ENCODE measurements at regions not wholly inside any gene's neighbourhood (a gene's known extent, or its start where the extent isn't known, plus 50 kb on each side); places are given as distances from the start of the nearest gene placed in this dataset.
A peak's percentile ranks its signal among the peaks of the same experiment; 100 is the strongest.
"Not testable (repeated sequence)": the region's sequence is repeated elsewhere in the genome, so short reads cannot be mapped to it uniquely, and the experiment has no call there.

DNA sequence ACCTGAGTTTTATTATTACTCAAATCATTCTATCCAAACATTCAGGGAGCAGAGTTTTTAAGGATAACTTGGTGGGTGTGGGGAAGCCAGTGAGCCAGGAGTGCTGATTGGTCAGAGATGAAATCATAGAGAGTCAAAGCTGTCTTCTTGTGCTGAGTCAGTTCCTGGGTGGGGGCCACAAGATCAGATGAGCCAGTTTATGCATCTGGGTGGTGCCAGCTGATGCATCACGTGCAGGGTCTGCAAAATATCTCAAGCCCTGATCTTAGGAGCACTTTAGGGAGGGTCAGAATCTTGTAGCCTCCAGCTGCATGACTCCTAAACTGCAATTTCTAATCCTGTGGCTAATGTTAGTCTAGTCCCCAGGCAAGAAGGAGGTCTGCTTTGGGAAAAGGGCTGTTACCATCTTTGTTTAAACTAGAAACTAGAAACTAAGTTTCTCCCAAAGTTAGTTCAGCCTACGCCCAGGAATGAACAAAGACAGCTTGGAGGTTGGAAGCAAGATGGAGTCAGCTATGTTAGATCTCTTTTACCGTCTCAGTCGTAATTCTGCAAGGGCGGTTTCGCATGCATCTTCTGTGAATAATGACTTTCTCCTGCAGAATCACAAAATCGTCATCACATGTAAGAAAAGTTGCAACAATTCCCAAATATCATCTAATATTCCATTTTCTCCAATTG lies 97.5 kb downstream of the ZNF664 start:
- Mint-ChIP-seq H3K27ac (ENCODE audit: unreplicated experiment) (peak overlapping the region; percentile 17), H3K4me1 (ENCODE audit: unreplicated experiment) (peaks cover 15% of the 10 kb centered on the region)
- DNase-seq (ENCODE audit: extremely low spot score, unreplicated experiment); H3K4me3 Mint-ChIP-seq (ENCODE audit: unreplicated experiment); H3K36me3 Mint-ChIP-seq (ENCODE audit: unreplicated experiment); H3K9me3 Mint-ChIP-seq (ENCODE audit: unreplicated experiment); H3K27me3 Mint-ChIP-seq (ENCODE audit: unreplicated experiment): not testable (repeated sequence)

DNA sequence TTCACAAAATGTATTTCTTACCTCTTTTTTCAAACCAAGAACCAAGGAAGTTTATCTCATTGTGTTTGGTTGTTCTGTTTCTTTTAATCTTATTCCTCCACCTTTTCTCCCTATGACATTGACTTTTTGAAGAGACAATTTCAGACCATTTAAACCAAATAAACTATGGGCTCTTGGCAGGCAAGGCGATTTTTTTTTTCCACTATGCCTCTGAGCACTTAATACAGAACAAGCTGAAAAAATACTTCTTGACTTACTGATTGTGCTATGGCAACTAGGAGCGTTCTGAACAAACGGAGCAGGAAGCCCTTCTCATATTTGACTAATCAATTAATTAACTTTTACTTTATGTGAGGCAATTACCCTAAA lies 98.0 kb downstream of the ZNF664 start:
- Mint-ChIP-seq H3K9me3 (ENCODE audit: unreplicated experiment) (peaks cover 3% of the 10 kb centered on the region), H3K27ac (ENCODE audit: unreplicated experiment) (peak overlapping the region; percentile 17), H3K36me3 (ENCODE audit: unreplicated experiment) (peaks cover 1% of the 10 kb centered on the region), H3K27me3 (ENCODE audit: unreplicated experiment) (no peaks in the 10 kb centered on the region), H3K4me3 (ENCODE audit: unreplicated experiment) (no peak overlapping the region), H3K4me1 (ENCODE audit: unreplicated experiment) (peaks cover 15% of the 10 kb centered on the region)
- DNase-seq (ENCODE audit: extremely low spot score, unreplicated experiment) = no peak
- TF ChIP-seq, protein P1, sequence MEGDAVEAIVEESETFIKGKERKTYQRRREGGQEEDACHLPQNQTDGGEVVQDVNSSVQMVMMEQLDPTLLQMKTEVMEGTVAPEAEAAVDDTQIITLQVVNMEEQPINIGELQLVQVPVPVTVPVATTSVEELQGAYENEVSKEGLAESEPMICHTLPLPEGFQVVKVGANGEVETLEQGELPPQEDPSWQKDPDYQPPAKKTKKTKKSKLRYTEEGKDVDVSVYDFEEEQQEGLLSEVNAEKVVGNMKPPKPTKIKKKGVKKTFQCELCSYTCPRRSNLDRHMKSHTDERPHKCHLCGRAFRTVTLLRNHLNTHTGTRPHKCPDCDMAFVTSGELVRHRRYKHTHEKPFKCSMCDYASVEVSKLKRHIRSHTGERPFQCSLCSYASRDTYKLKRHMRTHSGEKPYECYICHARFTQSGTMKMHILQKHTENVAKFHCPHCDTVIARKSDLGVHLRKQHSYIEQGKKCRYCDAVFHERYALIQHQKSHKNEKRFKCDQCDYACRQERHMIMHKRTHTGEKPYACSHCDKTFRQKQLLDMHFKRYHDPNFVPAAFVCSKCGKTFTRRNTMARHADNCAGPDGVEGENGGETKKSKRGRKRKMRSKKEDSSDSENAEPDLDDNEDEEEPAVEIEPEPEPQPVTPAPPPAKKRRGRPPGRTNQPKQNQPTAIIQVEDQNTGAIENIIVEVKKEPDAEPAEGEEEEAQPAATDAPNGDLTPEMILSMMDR (IDR thresholded peaks at IDR 0.05) = no peak

DNA sequence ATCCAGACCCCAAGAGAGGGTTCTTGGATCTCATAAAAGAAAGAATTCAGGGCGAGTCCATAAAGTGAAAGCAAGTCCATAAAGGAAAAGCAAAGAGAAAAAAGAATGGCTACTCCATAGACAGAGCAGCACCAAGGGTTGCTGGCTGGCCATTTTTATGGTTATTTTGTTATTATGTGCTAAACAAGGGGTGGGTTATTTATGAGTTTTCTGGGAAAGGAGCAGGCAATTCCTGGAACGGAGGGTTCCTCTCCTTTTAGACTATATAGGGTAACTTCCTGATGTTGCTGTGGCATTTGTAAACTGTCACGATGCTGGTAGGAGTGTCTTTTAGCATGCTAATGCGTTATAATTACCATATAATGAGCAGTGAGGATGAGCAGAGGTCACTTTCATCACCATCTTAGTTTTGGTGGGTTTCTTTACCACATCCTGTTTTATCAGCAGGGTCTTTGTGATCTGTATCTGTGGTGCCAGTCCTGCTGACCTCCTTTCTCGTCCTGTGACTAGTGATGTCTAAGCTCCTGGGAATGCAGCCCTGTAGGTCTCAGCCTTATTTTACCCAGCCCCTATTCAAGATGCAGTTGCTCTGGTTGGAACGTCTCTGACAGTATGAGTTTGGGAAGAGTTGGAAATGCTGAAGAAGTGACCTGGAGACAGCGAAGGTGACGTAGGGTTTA lies 100.5 kb downstream of the ZNF664 start:
- Mint-ChIP-seq H3K27me3 (ENCODE audit: unreplicated experiment) (no peaks in the 10 kb centered on the region), H3K36me3 (ENCODE audit: unreplicated experiment) (no peaks in the 10 kb centered on the region), H3K4me1 (ENCODE audit: unreplicated experiment) (peaks cover 15% of the 10 kb centered on the region), H3K27ac (ENCODE audit: unreplicated experiment) (no peak overlapping the region), H3K4me3 (ENCODE audit: unreplicated experiment) (no peak overlapping the region), H3K9me3 (ENCODE audit: unreplicated experiment) (peaks cover 3% of the 10 kb centered on the region)
- DNase-seq (ENCODE audit: extremely low spot score, unreplicated experiment) = no peak
- TF ChIP-seq, protein P1 (IDR thresholded peaks at IDR 0.05) = no peak

DNA sequence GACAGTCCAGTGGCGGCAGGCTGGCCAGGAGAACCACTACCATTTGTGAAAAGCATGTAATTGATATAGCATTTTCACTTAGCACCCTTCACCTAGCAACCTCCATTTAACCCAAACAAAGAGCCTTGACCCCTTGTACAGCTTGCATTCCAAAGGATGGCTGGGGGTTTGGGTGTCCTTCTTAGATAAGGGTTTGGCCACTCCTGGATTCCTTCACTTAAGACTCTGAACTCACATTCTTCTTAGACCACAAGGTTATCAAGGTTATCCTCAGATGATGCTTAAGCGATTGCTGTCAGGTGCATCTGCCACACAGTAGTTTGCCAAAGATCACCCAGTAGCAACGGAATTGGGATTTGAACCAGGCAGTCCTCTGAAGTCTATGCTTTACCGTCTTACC lies 102.8 kb downstream of the ZNF664 start:
- H3K36me3 Mint-ChIP-seq (ENCODE audit: unreplicated experiment) = no peaks in the 10 kb centered on the region
- no peak overlapping the region for H3K27ac Mint-ChIP-seq (ENCODE audit: unreplicated experiment)
- TF ChIP-seq, protein P1 (IDR thresholded peaks at IDR 0.05) = no peak
- no peak overlapping the region for H3K4me3 Mint-ChIP-seq (ENCODE audit: unreplicated experiment)
- H3K4me1 Mint-ChIP-seq (ENCODE audit: unreplicated experiment) = peaks cover 6% of the 10 kb centered on the region
- no peaks in the 10 kb centered on the region for H3K27me3 Mint-ChIP-seq (ENCODE audit: unreplicated experiment)
- H3K9me3 Mint-ChIP-seq (ENCODE audit: unreplicated experiment) = no peaks in the 10 kb centered on the region
- no peak for DNase-seq (ENCODE audit: extremely low spot score, unreplicated experiment)

DNA sequence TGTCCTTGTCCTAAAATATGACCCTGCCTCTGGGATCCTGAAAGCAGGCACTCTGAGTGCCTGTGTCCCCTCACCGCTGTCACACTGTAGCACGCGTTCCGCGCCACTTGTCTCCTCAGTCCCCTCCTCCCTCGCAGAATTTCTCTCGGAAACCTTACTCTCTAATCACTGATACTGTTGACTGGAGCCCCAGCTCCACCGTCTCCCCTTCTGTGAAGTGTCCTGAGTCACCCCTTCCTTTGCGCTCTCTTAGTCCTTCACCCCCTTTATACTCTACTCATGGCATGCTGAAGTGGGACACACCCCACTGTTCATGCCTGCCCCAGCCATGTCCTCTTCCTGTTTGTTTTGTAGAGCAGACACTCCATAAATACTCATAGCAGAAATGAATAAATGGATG lies 104.7 kb downstream of the ZNF664 start:
- Mint-ChIP-seq H3K27ac (ENCODE audit: unreplicated experiment) (no peak overlapping the region), H3K9me3 (ENCODE audit: unreplicated experiment) (no peaks in the 10 kb centered on the region)

More for the DNA sequence above, 104.7 kb downstream of the ZNF664 start:
- no peaks in the 10 kb centered on the region for H3K4me1 Mint-ChIP-seq (ENCODE audit: unreplicated experiment)
- H3K27me3 Mint-ChIP-seq (ENCODE audit: unreplicated experiment) = no peaks in the 10 kb centered on the region
- no peaks in the 10 kb centered on the region for H3K36me3 Mint-ChIP-seq (ENCODE audit: unreplicated experiment)
- DNase-seq (ENCODE audit: extremely low spot score, unreplicated experiment) = no peak
- TF ChIP-seq, protein P1 (IDR thresholded peaks at IDR 0.05) = no peak
- H3K4me3 Mint-ChIP-seq (ENCODE audit: unreplicated experiment) = no peak overlapping the region
